DND-41 (cell line): ENCODE measurements at regions not wholly inside any gene's neighbourhood (a gene's known extent, or its start where the extent isn't known, plus 50 kb on each side); places are given as distances from the start of the nearest gene placed in this dataset.

Source experiments
- ATAC-seq: fragments of 200-7000 bp; cut with Tn5 transposase; 3 replicates; pipeline ENCODE4 v1.9.1; 2021; ENCODE audit warnings: low read depth; ENCODE audit not compliant: insufficient read depth
- DNase-seq: peaks from one replicate; pipeline ENCODE4 v3.0.0-alpha.2; 2020
- H2AFZ ChIP-seq: 2 replicates; pipeline ENCODE4 v1.6.0; 2012; ENCODE audit warnings: low read depth, low read length
- H3K27ac ChIP-seq: 2 replicates; pipeline ENCODE4 v1.5.1; 2012; ENCODE audit warnings: low read length, inconsistent platforms
- H3K27me3 ChIP-seq: fragments of 200-600 bp; sonication (generic); 2 replicates; pipeline ENCODE4 v1.6.0; 2012; ENCODE audit warnings: low read length, mild to moderate bottlenecking, inconsistent platforms; ENCODE audit not compliant: insufficient read depth, poor library complexity
- H3K36me3 ChIP-seq: 2 replicates; pipeline ENCODE4 v1.5.1; 2012; ENCODE audit warnings: low read length, inconsistent platforms; ENCODE audit not compliant: insufficient read depth
- H3K4me1 ChIP-seq: 2 replicates; pipeline ENCODE4 v1.5.1; 2012; ENCODE audit warnings: mild to moderate bottlenecking, low read length; ENCODE audit not compliant: insufficient read depth
- H3K4me2 ChIP-seq: 2 replicates; pipeline ENCODE4 v1.6.0; 2012; ENCODE audit warnings: mild to moderate bottlenecking, moderate library complexity, low read length, inconsistent platforms; ENCODE audit not compliant: insufficient read depth
- H3K4me3 ChIP-seq, 2 experiments: fragments of 200-600 bp in 1 of 2; shearing (Covaris generic) in 1 of 2; 2 replicates each; pipeline ENCODE4 v1.5.1; 2012 to 2016; ENCODE audit warnings: inconsistent platforms in 2 of 2, low read length in 2 of 2, mild to moderate bottlenecking in 2 of 2, low read depth in 1 of 2, moderate library complexity in 1 of 2
- H3K79me2 ChIP-seq: 2 replicates; pipeline ENCODE4 v1.6.0; 2012; ENCODE audit warnings: low read length, inconsistent platforms; ENCODE audit not compliant: insufficient read depth
- H3K9ac ChIP-seq: 2 replicates; pipeline ENCODE4 v1.6.0; 2012; ENCODE audit warnings: low read depth, mild to moderate bottlenecking, inconsistent platforms, low read length, moderate library complexity
- H3K9me3 ChIP-seq: 2 replicates; pipeline ENCODE4 v1.5.1; 2012; ENCODE audit warnings: low read length, moderate library complexity, mild to moderate bottlenecking, inconsistent platforms; ENCODE audit not compliant: insufficient read depth, severe bottlenecking
- H4K20me1 ChIP-seq: 2 replicates; pipeline ENCODE4 v1.6.0; 2012; ENCODE audit warnings: low read length; ENCODE audit not compliant: insufficient read depth
- CTCF ChIP-seq: IDR thresholded peaks from 2 replicates; pipeline ENCODE4 v1.5.1; 2012; ENCODE audit warnings: borderline replicate concordance, low read length, moderate library complexity, mild to moderate bottlenecking; ENCODE audit not compliant: poor library complexity, severe bottlenecking; ENCODE audit errors: extremely low read depth
- EZH2 ChIP-seq: IDR thresholded peaks from 3 replicates; pipeline ENCODE4 v1.6.1; 2012; ENCODE audit warnings: borderline replicate concordance, low read depth, mild to moderate bottlenecking, moderate library complexity, low read length, inconsistent platforms; ENCODE audit not compliant: severe bottlenecking

- H3K9me3 ChIP-seq = no peaks in the 10 kb centered on the region
- H4K20me1 ChIP-seq = no peaks in the 10 kb centered on the region
- H3K36me3 ChIP-seq = no peaks in the 10 kb centered on the region
- ATAC-seq (no peak), DNase-seq (no peak)
- H3K27ac ChIP-seq = no peak overlapping the region
- H3K4me2 ChIP-seq = no peak overlapping the region
- no peak overlapping the region for H3K4me3 ChIP-seq
- H2AFZ ChIP-seq = no peak overlapping the region
- H3K4me1 ChIP-seq = no peaks in the 10 kb centered on the region
- H3K9ac ChIP-seq = no peak overlapping the region
- TF ChIP-seq CTCF = no peak
- no peak for TF ChIP-seq EZH2
- H3K27me3 ChIP-seq = no peaks in the 10 kb centered on the region
- no peaks in the 10 kb centered on the region for H3K79me2 ChIP-seq
Measured at GRCh38 chr13:74251778-74252519, 117.7 kb upstream of the KLF12 start.

GRCh38 chr13:74250738-74251190, 116.6 kb upstream of the KLF12 start:
- DNase-seq = no peak
- no peak overlapping the region for H3K27ac ChIP-seq
- no peak overlapping the region for H2AFZ ChIP-seq

GRCh38 chr13:74248477-74248876, 114.3 kb upstream of the KLF12 start:
- H3K4me2 ChIP-seq = no peak overlapping the region
- H3K4me1 ChIP-seq = peaks cover 9% of the 10 kb centered on the region
- no peaks in the 10 kb centered on the region for H3K27me3 ChIP-seq
- DNase-seq (no peak), ATAC-seq (no peak)
- no peaks in the 10 kb centered on the region for H3K36me3 ChIP-seq
- H3K79me2 ChIP-seq = no peaks in the 10 kb centered on the region
- no peak overlapping the region for H3K4me3 ChIP-seq
- H3K9ac ChIP-seq = no peak overlapping the region
- H3K27ac ChIP-seq = no peak overlapping the region
- H4K20me1 ChIP-seq = no peaks in the 10 kb centered on the region
- no peak for TF ChIP-seq EZH2
- no peak for TF ChIP-seq CTCF
- no peaks in the 10 kb centered on the region for H3K9me3 ChIP-seq
- no peak overlapping the region for H2AFZ ChIP-seq

More at GRCh38 chr13:74250738-74251190, 116.6 kb upstream of the KLF12 start:
- Histone ChIP-seq H3K36me3 (no peaks in the 10 kb centered on the region), H3K9me3 (no peaks in the 10 kb centered on the region), H3K27me3 (no peaks in the 10 kb centered on the region), H4K20me1 (no peaks in the 10 kb centered on the region), H3K9ac (no peak overlapping the region), H3K4me2 (no peak overlapping the region), H3K79me2 (no peaks in the 10 kb centered on the region), H3K4me1 (no peaks in the 10 kb centered on the region), H3K4me3 (no peak overlapping the region)
- no peak for ATAC-seq
- no peak for TF ChIP-seq CTCF
- no peak for TF ChIP-seq EZH2
